Neural cell (in vitro differentiated cells): ENCODE measurements at regions not wholly inside any gene's neighbourhood (a gene's known extent, or its start where the extent isn't known, plus 50 kb on each side); places are given as distances from the start of the nearest gene placed in this dataset.

Experiments used
- H2AFZ ChIP-seq: fragments of 200-600, 300-800 bp; sonication (generic), shearing (Covaris generic); 2 replicates; pipeline ENCODE4 v1.6.0; 2014; ENCODE audit warnings: low read depth, mild to moderate bottlenecking, antibody characterized with exemption, low read length, moderate library complexity
- H3F3A ChIP-seq: fragments of 200-600 bp; shearing (Covaris generic); 2 replicates; pipeline ENCODE4 v1.6.1; 2016; ENCODE audit warnings: mild to moderate bottlenecking, moderate library complexity, mixed read lengths, antibody characterized with exemption, low read length; ENCODE audit not compliant: insufficient read depth, poor library complexity, severe bottlenecking
- H3K27ac ChIP-seq: fragments of 200-600, 300-800 bp; sonication (generic), shearing (Covaris generic); 2 replicates; pipeline ENCODE4 v1.5.1; 2014; ENCODE audit warnings: mild to moderate bottlenecking, low read length, moderate library complexity
- H3K27me3 ChIP-seq: fragments of 300-800, 200-600 bp; sonication (generic), shearing (Covaris generic); 2 replicates; pipeline ENCODE4 v1.6.0; 2014; ENCODE audit warnings: mild to moderate bottlenecking, low read depth, low read length, moderate library complexity; ENCODE audit not compliant: insufficient read depth
- H3K36me3 ChIP-seq: fragments of 300-800, 200-600 bp; sonication (generic), shearing (Covaris generic); 2 replicates; pipeline ENCODE4 v1.5.1; 2014; ENCODE audit warnings: mild to moderate bottlenecking, antibody characterized with exemption, low read length, moderate library complexity; ENCODE audit not compliant: insufficient read depth
- H3K4me2 ChIP-seq: fragments of 300-800, 200-600 bp; sonication (generic), shearing (Covaris generic); 2 replicates; pipeline ENCODE4 v1.6.0; 2014; ENCODE audit warnings: mild to moderate bottlenecking, low read length
- H3K4me3 ChIP-seq: fragments of 300-800, 200-600 bp; sonication (generic), shearing (Covaris generic); 2 replicates; pipeline ENCODE4 v1.5.1; 2014; ENCODE audit warnings: mild to moderate bottlenecking, low read length, moderate library complexity
- H3K79me2 ChIP-seq: fragments of 200-600 bp; shearing (Covaris generic); replicated peaks from 2 replicates; pipeline ENCODE4 v1.6.0; 2014; ENCODE audit warnings: mild to moderate bottlenecking, low read length, moderate library complexity; ENCODE audit not compliant: insufficient read depth
- H3K9ac ChIP-seq: fragments of 300-800, 200-600 bp; sonication (generic), shearing (Covaris generic); 2 replicates; pipeline ENCODE4 v1.6.1; 2016; ENCODE audit warnings: mild to moderate bottlenecking, low read length, mixed read lengths
- H3K9me2 ChIP-seq: fragments of 200-600 bp; shearing (Covaris generic); 2 replicates; pipeline ENCODE4 v1.6.1; 2016; ENCODE audit warnings: mild to moderate bottlenecking, low read length, mixed read lengths; ENCODE audit not compliant: insufficient read depth
- H3K9me3 ChIP-seq: fragments of 200-600, 300-800 bp; sonication (generic), shearing (Covaris generic); 2 replicates; pipeline ENCODE4 v1.6.1; 2016; ENCODE audit warnings: mild to moderate bottlenecking, mixed run types, low read length, moderate library complexity, mixed read lengths
- H4K20me1 ChIP-seq: fragments of 200-600 bp; shearing (Covaris generic); 2 replicates; pipeline ENCODE4 v1.6.1; 2016; ENCODE audit warnings: mild to moderate bottlenecking, mixed run types; ENCODE audit not compliant: insufficient read depth
- CTCF ChIP-seq: fragments of 450-650 bp; IDR thresholded peaks from 2 replicates; pipeline ENCODE4 v1.5.1; 2014; ENCODE audit warnings: antibody characterized with exemption, mild to moderate bottlenecking, moderate library complexity; ENCODE audit not compliant: poor library complexity, severe bottlenecking
- EP300 ChIP-seq: fragments of 450-650 bp; conservative IDR thresholded peaks from 2 replicates; pipeline ENCODE4 v1.6.1; 2014; ENCODE audit warnings: antibody characterized with exemption, mild to moderate bottlenecking, moderate library complexity; ENCODE audit not compliant: poor library complexity, severe bottlenecking
- EZH2 ChIP-seq: fragments of 200-600, 300-800 bp; shearing (Covaris generic), sonication (generic); IDR thresholded peaks from 2 replicates; pipeline ENCODE4 v1.6.1; 2014; ENCODE audit warnings: antibody characterized with exemption, low read length, borderline replicate concordance, mild to moderate bottlenecking; ENCODE audit not compliant: insufficient read depth, poor library complexity, severe bottlenecking
- MXI1 ChIP-seq: fragments of 450-650 bp; conservative IDR thresholded peaks from 2 replicates; pipeline ENCODE4 v1.6.1; 2014; ENCODE audit warnings: antibody characterized with exemption, mild to moderate bottlenecking; ENCODE audit not compliant: poor library complexity, severe bottlenecking
- POLR2AphosphoS5 ChIP-seq: IDR thresholded peaks from 2 replicates; pipeline ENCODE4 v1.6.1; 2012
- RAD21 ChIP-seq: fragments of 450-650 bp; conservative IDR thresholded peaks from 2 replicates; pipeline ENCODE4 v1.6.1; 2014; ENCODE audit warnings: antibody characterized with exemption, mild to moderate bottlenecking, moderate library complexity
- REST ChIP-seq: IDR thresholded peaks from 2 replicates; pipeline ENCODE4 v1.6.1; 2012; ENCODE audit warnings: borderline replicate concordance
- SMC3 ChIP-seq: fragments of 450-650 bp; conservative IDR thresholded peaks from 2 replicates; pipeline ENCODE4 v1.6.1; 2014; ENCODE audit warnings: antibody characterized with exemption, mild to moderate bottlenecking, moderate library complexity; ENCODE audit not compliant: poor library complexity
- TAF1 ChIP-seq: IDR thresholded peaks from 2 replicates; pipeline ENCODE4 v1.6.1; 2012; ENCODE audit warnings: low read depth

GRCh38 chr7:88484551-88484950 is 177.9 kb upstream of the STEAP4 start:
- no peak for TF ChIP-seq RAD21
- TF ChIP-seq MXI1: no peak
- no peak for TF ChIP-seq CTCF
- TF ChIP-seq EZH2: no peak
- no peak for TF ChIP-seq SMC3
- TF ChIP-seq EP300: no peak
- TF ChIP-seq REST: no peak
- no peak for TF ChIP-seq TAF1
- no peak for TF ChIP-seq POLR2AphosphoS5
- no peaks in the 10 kb centered on the region for H4K20me1 ChIP-seq
- H3K36me3 ChIP-seq: no peaks in the 10 kb centered on the region
- H3F3A ChIP-seq: no peaks in the 10 kb centered on the region
- H3K79me2 ChIP-seq: no peaks in the 10 kb centered on the region
- H3K4me2 ChIP-seq: no peak overlapping the region
- H3K27me3 ChIP-seq: no peaks in the 10 kb centered on the region
- H3K9ac ChIP-seq: no peak overlapping the region
- no peak overlapping the region for H2AFZ ChIP-seq
- no peak overlapping the region for H3K4me3 ChIP-seq
- H3K27ac ChIP-seq: no peak overlapping the region
- H3K9me3 ChIP-seq: no peaks in the 10 kb centered on the region
- no peaks in the 10 kb centered on the region for H3K9me2 ChIP-seq

GRCh38 chr7:88480896-88481295 is 174.2 kb upstream of the STEAP4 start:
- H3K79me2 ChIP-seq: no peaks in the 10 kb centered on the region
- no peaks in the 10 kb centered on the region for H3K27me3 ChIP-seq
- no peak for TF ChIP-seq EP300
- no peak for TF ChIP-seq REST
- TF ChIP-seq RAD21: no peak
- no peak for TF ChIP-seq POLR2AphosphoS5
- no peak for TF ChIP-seq SMC3
- TF ChIP-seq TAF1: no peak
- no peak for TF ChIP-seq CTCF
- no peak for TF ChIP-seq MXI1
- no peak for TF ChIP-seq EZH2
- H3K36me3 ChIP-seq: no peaks in the 10 kb centered on the region
- no peak overlapping the region for H3K9ac ChIP-seq
- no peak overlapping the region for H3K27ac ChIP-seq
- H3K4me2 ChIP-seq: no peak overlapping the region
- H2AFZ ChIP-seq: no peak overlapping the region
- H3F3A ChIP-seq: no peaks in the 10 kb centered on the region
- H3K4me3 ChIP-seq: no peak overlapping the region
- H3K9me2 ChIP-seq: no peaks in the 10 kb centered on the region
- no peaks in the 10 kb centered on the region for H3K9me3 ChIP-seq
- H4K20me1 ChIP-seq: no peaks in the 10 kb centered on the region
